Liver (tissue), 8 donors: ENCODE measurements at regions not wholly inside any gene's neighbourhood (a gene's known extent, or its start where the extent isn't known, plus 50 kb on each side); places are given as distances from the start of the nearest gene placed in this dataset.

Experiments
- DNase-seq: peaks from one replicate; pipeline ENCODE4 v3.0.0-alpha.2; 2017; ENCODE audit warnings: low spot score
- H3K27ac ChIP-seq, 2 donors: one replicate each; pipeline ENCODE4 v1.7.0; 2013; ENCODE audit warnings: inconsistent platforms in 2 of 2, low read length in 2 of 2, control low read depth in 1 of 2, low read depth in 1 of 2, mild to moderate bottlenecking in 1 of 2
- H3K27me3 ChIP-seq, 4 donors: one replicate each; pipeline versions ENCODE4 v1.6.1 to v1.7.0; 2013; ENCODE audit warnings: low read length in 3 of 4, inconsistent platforms in 1 of 4, mild to moderate bottlenecking in 1 of 4, moderate library complexity in 1 of 4; ENCODE audit not compliant: control insufficient read depth in 4 of 4, insufficient read depth in 4 of 4
- H3K36me3 ChIP-seq, 4 donors: one replicate each; pipeline versions ENCODE4 v1.6.1 to v1.7.0; 2013; ENCODE audit warnings: low read length in 3 of 4, mild to moderate bottlenecking in 3 of 4, low read depth in 1 of 4, moderate library complexity in 1 of 4; ENCODE audit not compliant: control insufficient read depth in 4 of 4, insufficient read depth in 3 of 4
- H3K4me1 ChIP-seq, 4 donors: one replicate each; pipeline versions ENCODE4 v1.6.1 to v1.7.0; 2013; ENCODE audit warnings: low read length in 3 of 4, mild to moderate bottlenecking in 3 of 4, moderate library complexity in 1 of 4; ENCODE audit not compliant: control insufficient read depth in 4 of 4, insufficient read depth in 4 of 4
- H3K4me3 ChIP-seq, 3 donors: one replicate each; pipeline versions ENCODE4 v1.6.1 to v1.7.0; 2013; ENCODE audit warnings: low read length in 3 of 3, control low read depth in 1 of 3, low read depth in 1 of 3, mild to moderate bottlenecking in 1 of 3
- H3K9ac ChIP-seq, 2 donors: one replicate each; pipeline ENCODE4 v1.7.0; 2013; ENCODE audit warnings: low read length in 2 of 2, mild to moderate bottlenecking in 2 of 2, moderate library complexity in 2 of 2, control low read depth in 1 of 2, low read depth in 1 of 2
- H3K9me3 ChIP-seq, 4 donors: one replicate each; pipeline versions ENCODE4 v1.6.1 to v1.7.0; 2013; ENCODE audit warnings: low read length in 3 of 4; ENCODE audit not compliant: control insufficient read depth in 4 of 4
- EGR1 ChIP-seq, 2 donors: IDR thresholded peaks; 2 replicates each; pipeline ENCODE4 v1.6.1; 2016 to 2018; ENCODE audit warnings: antibody characterized with exemption in 2 of 2, low read depth in 2 of 2
- FOXA1 ChIP-seq: IDR thresholded peaks from 2 replicates; pipeline ENCODE4 v1.6.1; 2016; ENCODE audit warnings: antibody characterized with exemption
- FOXA2 ChIP-seq: IDR thresholded peaks from 2 replicates; pipeline ENCODE4 v1.6.1; 2016; ENCODE audit warnings: antibody characterized with exemption
- GABPA ChIP-seq, 2 donors: IDR thresholded peaks in 1 of 2; conservative IDR thresholded peaks in 1 of 2; 2 replicates each; pipeline ENCODE4 v1.6.1; 2016; ENCODE audit warnings: antibody characterized with exemption in 2 of 2, mild to moderate bottlenecking in 1 of 2, moderate library complexity in 1 of 2
- HNF4A ChIP-seq, 2 donors: conservative IDR thresholded peaks; 2 replicates each; pipeline ENCODE4 v1.6.1; 2016; ENCODE audit warnings: antibody characterized with exemption in 2 of 2, mild to moderate bottlenecking in 2 of 2
- HNF4G ChIP-seq: IDR thresholded peaks from 2 replicates; pipeline ENCODE4 v1.6.1; 2016; ENCODE audit warnings: antibody characterized with exemption
- JUND ChIP-seq, 2 donors: IDR thresholded peaks; 2 replicates each; pipeline ENCODE4 v1.6.1; 2016; ENCODE audit warnings: antibody characterized with exemption in 2 of 2
- NR2F2 ChIP-seq: IDR thresholded peaks from 2 replicates; pipeline ENCODE4 v1.6.1; 2016; ENCODE audit warnings: antibody characterized with exemption
- RXRA ChIP-seq, 2 donors: IDR thresholded peaks; 2 replicates each; pipeline ENCODE4 v1.6.1; 2017 to 2018; ENCODE audit warnings: antibody characterized with exemption in 2 of 2, mild to moderate bottlenecking in 1 of 2
- SP1 ChIP-seq: IDR thresholded peaks from 2 replicates; pipeline ENCODE4 v1.6.1; 2018; ENCODE audit warnings: antibody characterized with exemption, mild to moderate bottlenecking
- TAF1 ChIP-seq: conservative IDR thresholded peaks from 2 replicates; pipeline ENCODE4 v1.6.1; 2016; ENCODE audit warnings: antibody characterized with exemption, mild to moderate bottlenecking
- YY1 ChIP-seq: IDR thresholded peaks from 2 replicates; pipeline ENCODE4 v1.6.1; 2016; ENCODE audit warnings: antibody characterized with exemption, mild to moderate bottlenecking
- WGBS: extraction: QIAGEN DNeasy Blood & Tissue Kit; methylation state at CpG from one replicate; pipeline ENCODE4 v1.1.7; 2013; 5-methylcytosine and 5-hydroxymethylcytosine counted together
- TF ChIP-seq, protein P1 (sequence below): IDR thresholded peaks from 2 replicates; pipeline ENCODE4 v1.6.1; 2016; ENCODE audit warnings: antibody characterized with exemption, mild to moderate bottlenecking
- TF ChIP-seq, protein P2 (sequence below): IDR thresholded peaks from 2 replicates; pipeline ENCODE4 v1.6.1; 2016; ENCODE audit warnings: antibody characterized with exemption
- TF ChIP-seq, protein P3 (sequence below): fragments of 150-350 bp; IDR thresholded peaks from 2 replicates; pipeline ENCODE4 v1.5.1; 2017; ENCODE audit warnings: improper control_type of control experiment, low read depth, low read length; ENCODE audit not compliant: missing input control
- TF ChIP-seq, protein P4 (sequence below): IDR thresholded peaks from 2 replicates; pipeline ENCODE4 v1.6.1; 2016; ENCODE audit warnings: antibody characterized with exemption
- donor health status: healthy.
- donor health status: healthy.
- donor health status: healthy.
- donor health status: healthy.
- donor health status: healthy.

DNA sequence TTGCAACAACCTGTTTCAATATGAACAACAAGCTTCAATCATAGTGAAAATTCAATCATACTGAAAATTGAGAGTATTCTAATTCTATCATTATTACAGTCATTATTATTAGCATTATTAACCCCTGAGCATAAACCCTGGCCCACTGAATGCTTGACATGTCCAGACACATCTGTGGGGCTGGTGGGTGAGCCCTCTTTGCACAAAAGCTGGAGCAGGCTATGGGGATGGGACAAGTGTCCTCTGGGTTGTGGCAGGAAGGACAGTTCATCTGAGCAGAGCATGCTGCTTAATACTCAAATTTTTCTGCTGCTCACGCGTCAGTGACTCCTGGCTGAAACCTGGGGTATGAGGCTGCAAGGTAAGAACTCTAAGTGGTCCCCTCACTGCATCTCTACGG is 451.1 kb upstream of the POU3F3 start (continued):
- TF ChIP-seq, protein P1, sequence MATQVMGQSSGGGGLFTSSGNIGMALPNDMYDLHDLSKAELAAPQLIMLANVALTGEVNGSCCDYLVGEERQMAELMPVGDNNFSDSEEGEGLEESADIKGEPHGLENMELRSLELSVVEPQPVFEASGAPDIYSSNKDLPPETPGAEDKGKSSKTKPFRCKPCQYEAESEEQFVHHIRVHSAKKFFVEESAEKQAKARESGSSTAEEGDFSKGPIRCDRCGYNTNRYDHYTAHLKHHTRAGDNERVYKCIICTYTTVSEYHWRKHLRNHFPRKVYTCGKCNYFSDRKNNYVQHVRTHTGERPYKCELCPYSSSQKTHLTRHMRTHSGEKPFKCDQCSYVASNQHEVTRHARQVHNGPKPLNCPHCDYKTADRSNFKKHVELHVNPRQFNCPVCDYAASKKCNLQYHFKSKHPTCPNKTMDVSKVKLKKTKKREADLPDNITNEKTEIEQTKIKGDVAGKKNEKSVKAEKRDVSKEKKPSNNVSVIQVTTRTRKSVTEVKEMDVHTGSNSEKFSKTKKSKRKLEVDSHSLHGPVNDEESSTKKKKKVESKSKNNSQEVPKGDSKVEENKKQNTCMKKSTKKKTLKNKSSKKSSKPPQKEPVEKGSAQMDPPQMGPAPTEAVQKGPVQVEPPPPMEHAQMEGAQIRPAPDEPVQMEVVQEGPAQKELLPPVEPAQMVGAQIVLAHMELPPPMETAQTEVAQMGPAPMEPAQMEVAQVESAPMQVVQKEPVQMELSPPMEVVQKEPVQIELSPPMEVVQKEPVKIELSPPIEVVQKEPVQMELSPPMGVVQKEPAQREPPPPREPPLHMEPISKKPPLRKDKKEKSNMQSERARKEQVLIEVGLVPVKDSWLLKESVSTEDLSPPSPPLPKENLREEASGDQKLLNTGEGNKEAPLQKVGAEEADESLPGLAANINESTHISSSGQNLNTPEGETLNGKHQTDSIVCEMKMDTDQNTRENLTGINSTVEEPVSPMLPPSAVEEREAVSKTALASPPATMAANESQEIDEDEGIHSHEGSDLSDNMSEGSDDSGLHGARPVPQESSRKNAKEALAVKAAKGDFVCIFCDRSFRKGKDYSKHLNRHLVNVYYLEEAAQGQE: no peak
- TF ChIP-seq HNF4G: no peak
- no peak for TF ChIP-seq GABPA (IDR thresholded peaks at IDR 0.05 in 1 of 2, conservative IDR thresholded peaks at IDR 0.05 in 1 of 2)
- TF ChIP-seq YY1: no peak
- TF ChIP-seq RXRA (IDR thresholded peaks at IDR 0.05): no peak
- no peak for TF ChIP-seq EGR1 (IDR thresholded peaks at IDR 0.05; ENCODE audit: low read depth in 2 of 2)

DNA sequence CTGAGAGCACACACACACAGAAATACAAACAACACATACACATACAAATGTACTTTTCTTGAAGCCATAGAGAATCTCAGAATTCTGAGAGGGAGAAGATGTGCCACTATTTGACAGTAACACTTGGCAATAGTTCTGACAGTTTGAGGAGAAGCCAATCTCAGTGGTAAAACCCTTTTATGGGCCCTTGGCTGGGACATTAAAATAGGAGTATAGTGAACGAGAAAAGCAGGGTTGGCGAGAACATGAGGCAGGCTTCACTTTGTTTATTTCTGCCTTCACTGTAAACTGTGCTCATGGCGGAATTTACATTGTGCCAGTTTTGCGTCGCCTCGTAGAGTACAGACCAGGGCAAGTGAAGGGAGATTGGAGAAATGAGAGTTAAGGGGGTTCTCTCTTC is 449.4 kb upstream of the POU3F3 start:
- no peaks in the 10 kb centered on the region for H3K9me3 ChIP-seq
- no peak for TF ChIP-seq HNF4A (conservative IDR thresholded peaks at IDR 0.05)
- no peak for TF ChIP-seq JUND (IDR thresholded peaks at IDR 0.05)
- TF ChIP-seq TAF1: no peak
- TF ChIP-seq, protein P2, sequence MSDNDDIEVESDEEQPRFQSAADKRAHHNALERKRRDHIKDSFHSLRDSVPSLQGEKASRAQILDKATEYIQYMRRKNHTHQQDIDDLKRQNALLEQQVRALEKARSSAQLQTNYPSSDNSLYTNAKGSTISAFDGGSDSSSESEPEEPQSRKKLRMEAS: no peak
- no peak for TF ChIP-seq FOXA1
- no peak for TF ChIP-seq HNF4G
- TF ChIP-seq EGR1 (IDR thresholded peaks at IDR 0.05; ENCODE audit: low read depth in 2 of 2): no peak
- no peak for TF ChIP-seq FOXA2
- TF ChIP-seq YY1: no peak
- TF ChIP-seq, protein P3, sequence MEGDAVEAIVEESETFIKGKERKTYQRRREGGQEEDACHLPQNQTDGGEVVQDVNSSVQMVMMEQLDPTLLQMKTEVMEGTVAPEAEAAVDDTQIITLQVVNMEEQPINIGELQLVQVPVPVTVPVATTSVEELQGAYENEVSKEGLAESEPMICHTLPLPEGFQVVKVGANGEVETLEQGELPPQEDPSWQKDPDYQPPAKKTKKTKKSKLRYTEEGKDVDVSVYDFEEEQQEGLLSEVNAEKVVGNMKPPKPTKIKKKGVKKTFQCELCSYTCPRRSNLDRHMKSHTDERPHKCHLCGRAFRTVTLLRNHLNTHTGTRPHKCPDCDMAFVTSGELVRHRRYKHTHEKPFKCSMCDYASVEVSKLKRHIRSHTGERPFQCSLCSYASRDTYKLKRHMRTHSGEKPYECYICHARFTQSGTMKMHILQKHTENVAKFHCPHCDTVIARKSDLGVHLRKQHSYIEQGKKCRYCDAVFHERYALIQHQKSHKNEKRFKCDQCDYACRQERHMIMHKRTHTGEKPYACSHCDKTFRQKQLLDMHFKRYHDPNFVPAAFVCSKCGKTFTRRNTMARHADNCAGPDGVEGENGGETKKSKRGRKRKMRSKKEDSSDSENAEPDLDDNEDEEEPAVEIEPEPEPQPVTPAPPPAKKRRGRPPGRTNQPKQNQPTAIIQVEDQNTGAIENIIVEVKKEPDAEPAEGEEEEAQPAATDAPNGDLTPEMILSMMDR: no peak
- H3K4me1 ChIP-seq: no peaks in the 10 kb centered on the region
- H3K27ac ChIP-seq: no peak overlapping the region
- H3K36me3 ChIP-seq: no peaks in the 10 kb centered on the region
- DNase-seq: no peak
- no peak overlapping the region for H3K4me3 ChIP-seq
- 93% methylated on average over 6 of the region's 6 CpGs for WGBS
- no peaks in the 10 kb centered on the region for H3K27me3 ChIP-seq
- no peak overlapping the region for H3K9ac ChIP-seq

DNA sequence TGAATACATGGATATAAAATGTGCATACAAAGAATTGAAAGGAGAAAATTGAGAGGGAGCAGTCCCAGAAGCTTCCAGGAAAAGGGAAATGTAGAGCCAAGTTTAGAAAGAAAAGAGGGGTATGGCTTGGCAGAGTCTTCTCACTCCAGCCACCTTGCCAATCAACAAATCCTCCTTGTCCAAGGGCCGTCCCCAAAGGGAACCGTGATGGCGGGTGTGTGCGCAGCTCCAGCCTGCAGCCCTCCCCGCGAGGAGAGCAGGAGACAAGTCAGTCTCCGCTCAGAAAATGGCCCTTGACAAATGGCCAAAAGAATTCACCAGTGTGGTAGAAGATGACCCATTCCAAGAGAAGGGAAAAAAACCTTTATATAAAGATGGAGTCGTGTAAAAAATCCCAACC is 448.3 kb upstream of the POU3F3 start:
- no peak for DNase-seq
- H3K27ac ChIP-seq: no peak overlapping the region
- 89% methylated on average over 8 of the region's 8 CpGs for WGBS
- TF ChIP-seq, protein P2: no peak
- TF ChIP-seq, protein P4, sequence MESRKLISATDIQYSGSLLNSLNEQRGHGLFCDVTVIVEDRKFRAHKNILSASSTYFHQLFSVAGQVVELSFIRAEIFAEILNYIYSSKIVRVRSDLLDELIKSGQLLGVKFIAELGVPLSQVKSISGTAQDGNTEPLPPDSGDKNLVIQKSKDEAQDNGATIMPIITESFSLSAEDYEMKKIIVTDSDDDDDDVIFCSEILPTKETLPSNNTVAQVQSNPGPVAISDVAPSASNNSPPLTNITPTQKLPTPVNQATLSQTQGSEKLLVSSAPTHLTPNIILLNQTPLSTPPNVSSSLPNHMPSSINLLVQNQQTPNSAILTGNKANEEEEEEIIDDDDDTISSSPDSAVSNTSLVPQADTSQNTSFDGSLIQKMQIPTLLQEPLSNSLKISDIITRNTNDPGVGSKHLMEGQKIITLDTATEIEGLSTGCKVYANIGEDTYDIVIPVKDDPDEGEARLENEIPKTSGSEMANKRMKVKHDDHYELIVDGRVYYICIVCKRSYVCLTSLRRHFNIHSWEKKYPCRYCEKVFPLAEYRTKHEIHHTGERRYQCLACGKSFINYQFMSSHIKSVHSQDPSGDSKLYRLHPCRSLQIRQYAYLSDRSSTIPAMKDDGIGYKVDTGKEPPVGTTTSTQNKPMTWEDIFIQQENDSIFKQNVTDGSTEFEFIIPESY: no peak
- no peak for TF ChIP-seq HNF4G
- no peak for TF ChIP-seq JUND (IDR thresholded peaks at IDR 0.05)
- TF ChIP-seq, protein P1: no peak
- TF ChIP-seq, protein P3: no peak
- no peak for TF ChIP-seq TAF1
- TF ChIP-seq SP1: no peak
- no peak for TF ChIP-seq NR2F2
- TF ChIP-seq RXRA (IDR thresholded peaks at IDR 0.05): no peak
- TF ChIP-seq YY1: no peak
- TF ChIP-seq FOXA1: no peak

More for the DNA sequence above, 448.3 kb upstream of the POU3F3 start:
- no peaks in the 10 kb centered on the region for H3K36me3 ChIP-seq
- no peak overlapping the region for H3K4me3 ChIP-seq
- no peaks in the 10 kb centered on the region for H3K4me1 ChIP-seq
- H3K27me3 ChIP-seq: no peaks in the 10 kb centered on the region
- H3K9me3 ChIP-seq: no peaks in the 10 kb centered on the region
- H3K9ac ChIP-seq: no peak overlapping the region
